ENCODE measurements at regions not wholly inside any gene's neighbourhood (a gene's known extent, or its start where the extent isn't known, plus 50 kb on each side); places are given as distances from the start of the nearest gene placed in this dataset.

GRCh38 chr6:37115236-37115895 is 54.6 kb upstream of the PIM1 start:
- TF ChIP-seq CTCF (conservative IDR thresholded peaks at IDR 0.05 in 1 of 2, IDR thresholded peaks at IDR 0.05 in 1 of 2; ENCODE audit: extremely low read depth in 1 of 2, insufficient read depth in 1 of 2, low read depth in 1 of 2, low read length in 2 of 2) (no peak), EZH2 (IDR thresholded peaks at IDR 0.05; ENCODE audit: borderline replicate concordance, low read length) (no peak)

Data from mammary epithelial cell (primary cell).